ENCODE measurements at regions not wholly inside any gene's neighbourhood (a gene's known extent, or its start where the extent isn't known, plus 50 kb on each side); places are given as distances from the start of the nearest gene placed in this dataset.

GRCh38 chr4:135833529-135833928 is 1631.9 kb upstream of the PABPC4L start:
- ATAC-seq, result no peak
- no peak for DNase-seq (ENCODE audit: low spot score)

DNA sequence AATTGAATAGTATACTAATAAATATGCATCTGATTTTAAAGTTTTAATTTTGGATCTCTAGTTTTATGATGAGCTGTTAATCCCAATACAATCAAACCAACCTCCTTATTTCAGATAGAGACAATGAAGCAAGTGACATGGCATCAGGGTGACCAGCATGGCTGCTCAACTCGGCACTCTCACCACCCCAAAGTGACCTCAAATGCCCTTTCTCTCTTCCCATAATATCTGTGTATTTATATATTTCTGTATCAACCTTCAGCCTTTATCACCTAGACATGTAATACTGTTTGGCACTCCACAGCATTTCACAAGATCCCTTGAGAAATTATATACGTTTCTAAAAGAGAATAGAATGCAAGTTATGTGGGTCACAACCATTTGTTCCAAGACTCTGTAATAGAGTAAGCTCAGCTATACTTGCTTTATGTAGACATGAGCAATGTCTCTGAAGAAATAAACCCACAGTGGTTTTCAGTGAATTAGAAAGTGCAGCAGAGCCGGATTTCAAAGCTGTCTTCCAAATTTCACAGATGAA is 1623.2 kb upstream of the PABPC4L start:
- ATAC-seq (no peak), DNase-seq (ENCODE audit: low spot score) (no peak)

DNA sequence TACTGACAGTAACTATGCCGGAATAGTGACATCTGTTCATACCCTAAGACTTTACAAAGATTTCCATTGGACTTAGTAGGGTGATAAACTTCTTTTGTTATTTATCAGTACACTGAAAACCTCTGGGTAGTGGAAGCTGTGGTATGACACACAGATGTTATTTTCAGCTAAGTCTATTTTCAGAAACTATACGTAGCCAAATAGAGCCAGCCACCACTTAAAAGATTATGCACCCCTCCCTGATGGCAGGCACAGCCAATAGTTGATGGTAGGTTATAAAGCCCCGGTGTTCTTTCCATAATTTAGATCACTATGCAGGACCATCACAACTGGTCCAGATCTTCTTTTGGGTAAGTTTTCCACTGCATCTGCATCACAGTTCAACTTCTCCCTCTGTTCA is 1603.2 kb upstream of the PABPC4L start:
- no peak for ATAC-seq
- no peak for DNase-seq (ENCODE audit: low spot score)

DNA sequence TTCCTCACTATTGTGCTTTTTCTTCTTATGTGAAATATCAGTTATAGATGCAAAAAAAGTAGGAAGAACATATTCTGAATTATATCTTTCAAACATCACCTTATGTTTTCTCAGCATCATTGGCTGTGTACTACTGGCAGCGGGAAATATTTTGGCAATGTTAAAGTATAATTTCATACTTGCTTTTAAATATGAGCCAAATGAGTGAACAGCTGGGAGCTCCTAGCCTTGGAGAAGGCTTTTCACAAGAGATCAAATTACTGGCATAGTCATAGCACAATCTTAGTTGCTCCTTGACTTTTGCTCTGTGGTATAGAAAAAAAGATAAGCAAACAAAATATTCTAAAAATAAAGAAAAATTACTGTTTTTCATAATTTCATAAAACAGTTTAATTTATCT is 1575.8 kb upstream of the PABPC4L start:
- no peak for ATAC-seq
- no peak for DNase-seq (ENCODE audit: low spot score)

DNA sequence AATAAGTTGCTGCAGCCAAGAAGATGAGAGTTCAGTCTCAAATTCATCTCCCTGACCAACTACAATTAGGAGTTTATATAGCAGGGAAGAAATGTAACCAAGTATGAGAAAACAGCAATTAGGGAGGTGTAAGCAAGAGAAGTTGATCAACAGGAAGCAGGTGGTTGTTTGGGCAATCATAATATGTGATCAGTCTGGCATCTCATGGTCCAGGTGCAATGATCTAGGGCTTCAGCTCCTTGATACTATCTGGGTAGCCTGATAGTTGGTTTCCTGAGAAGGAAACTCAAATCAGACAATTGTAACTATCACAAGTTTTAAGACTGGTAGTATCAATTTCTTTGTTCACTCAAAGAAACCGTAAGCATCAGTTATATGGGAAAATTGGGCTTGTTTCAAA is 1574.3 kb upstream of the PABPC4L start:
- DNase-seq (ENCODE audit: low spot score), result no peak
- no peak for ATAC-seq

DNA sequence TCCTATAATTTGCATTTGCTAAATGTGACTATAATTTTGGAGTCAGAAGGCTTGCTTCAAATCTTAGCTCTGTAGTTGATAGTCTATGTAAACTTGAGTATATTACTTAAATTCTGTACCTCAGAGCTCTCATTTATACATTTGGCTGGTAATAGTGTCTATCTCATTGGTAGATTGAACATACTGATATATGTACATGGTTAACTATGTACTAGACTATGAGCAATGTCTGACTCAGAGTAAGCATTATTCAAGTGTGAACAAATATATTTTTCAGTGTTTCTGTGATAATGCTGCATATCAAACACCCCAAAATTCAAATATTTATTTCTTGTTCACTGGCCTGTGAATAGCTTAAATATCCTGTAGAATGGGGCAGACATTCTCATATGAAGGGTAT is 1568.9 kb upstream of the PABPC4L start:
- no peak for ATAC-seq
- DNase-seq (ENCODE audit: low spot score), result no peak

DNA sequence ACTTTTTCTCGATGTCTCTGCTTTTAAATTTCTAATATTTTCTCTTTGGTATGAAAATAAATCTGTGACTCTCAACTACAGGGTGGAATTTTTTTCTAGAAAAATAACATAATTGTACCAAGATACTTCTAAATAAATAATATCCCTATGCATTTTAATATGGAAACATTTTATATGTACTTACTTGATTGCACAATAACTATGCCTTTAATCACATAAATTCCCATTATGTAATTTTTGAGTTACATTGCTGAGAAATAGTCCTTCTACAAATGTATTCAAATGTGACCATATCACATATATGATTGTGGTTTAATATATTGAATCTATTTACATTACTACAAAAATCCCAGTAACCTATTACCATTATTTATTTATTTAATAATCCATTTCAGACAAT is 1543.3 kb upstream of the PABPC4L start:
- ATAC-seq (no peak), DNase-seq (ENCODE audit: low spot score) (no peak)

DNA sequence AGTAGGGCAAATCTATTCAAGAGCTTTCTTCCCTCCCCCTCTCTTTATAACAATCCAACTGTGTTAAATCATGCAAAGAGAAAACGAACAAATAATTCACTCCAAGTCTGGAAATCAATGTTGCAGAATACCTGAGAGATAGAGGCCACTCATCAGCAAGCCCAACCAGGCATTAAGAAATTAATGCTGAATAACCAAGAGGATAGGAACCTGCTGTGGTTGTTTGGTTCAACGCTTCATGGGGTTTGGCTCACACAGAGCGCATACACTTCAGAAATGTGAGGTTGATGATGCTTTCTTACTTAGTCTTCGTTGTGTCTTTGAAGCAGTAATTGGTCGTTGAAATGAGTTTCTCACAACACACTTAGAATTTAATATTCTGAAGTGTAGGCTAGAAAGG is 1540.0 kb upstream of the PABPC4L start:
- DNase-seq (ENCODE audit: low spot score) (no peak), ATAC-seq (no peak)

DNA sequence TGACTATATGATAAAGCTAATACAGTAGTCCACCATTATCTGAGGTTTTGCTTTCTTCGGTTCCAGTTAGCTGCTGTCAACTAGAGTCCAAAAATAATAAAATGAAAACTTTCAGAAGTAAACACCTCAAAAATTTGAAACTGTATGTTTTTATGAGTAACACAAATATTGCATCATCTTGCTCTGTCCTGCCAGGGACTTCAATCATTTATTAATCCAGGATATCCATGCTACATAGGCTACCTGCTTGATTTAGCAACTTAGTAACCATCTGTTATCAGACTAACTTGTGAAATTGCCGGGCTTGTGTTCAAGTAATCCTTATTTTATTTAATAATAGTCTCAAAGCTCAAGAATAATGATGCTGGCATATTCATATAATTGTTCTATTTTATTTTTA is 1537.8 kb upstream of the PABPC4L start:
- DNase-seq (ENCODE audit: low spot score), result no peak
- ATAC-seq, result peak; percentile 87

GRCh38 chr4:135735512-135735911 is 1533.9 kb upstream of the PABPC4L start:
- peak; percentile 69 for ATAC-seq
- no peak for DNase-seq (ENCODE audit: low spot score)

- ATAC-seq (no peak), DNase-seq (ENCODE audit: low spot score) (no peak)
Observed at GRCh38 chr4:135732448-135732847, 1530.9 kb upstream of the PABPC4L start.

DNA sequence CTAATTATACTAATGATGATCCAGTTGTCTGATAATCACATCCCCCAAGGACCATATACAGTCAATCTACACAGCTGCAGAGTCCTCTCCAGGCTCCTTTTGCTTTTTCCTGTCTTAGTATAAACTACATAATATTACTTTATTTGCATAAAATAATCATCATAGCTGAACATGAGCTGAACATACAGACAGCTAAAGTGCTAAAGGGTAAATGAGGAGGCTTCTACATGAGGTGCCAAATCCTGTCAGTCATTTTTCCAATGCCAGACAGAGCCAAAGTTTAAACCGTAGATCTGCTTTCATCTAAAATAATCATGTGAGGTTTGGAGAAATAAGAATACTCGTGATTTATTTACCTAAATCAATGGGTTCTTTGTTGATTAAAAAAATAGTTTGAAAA is 1530.1 kb upstream of the PABPC4L start:
- no peak for DNase-seq (ENCODE audit: low spot score)
- ATAC-seq, result no peak

DNA sequence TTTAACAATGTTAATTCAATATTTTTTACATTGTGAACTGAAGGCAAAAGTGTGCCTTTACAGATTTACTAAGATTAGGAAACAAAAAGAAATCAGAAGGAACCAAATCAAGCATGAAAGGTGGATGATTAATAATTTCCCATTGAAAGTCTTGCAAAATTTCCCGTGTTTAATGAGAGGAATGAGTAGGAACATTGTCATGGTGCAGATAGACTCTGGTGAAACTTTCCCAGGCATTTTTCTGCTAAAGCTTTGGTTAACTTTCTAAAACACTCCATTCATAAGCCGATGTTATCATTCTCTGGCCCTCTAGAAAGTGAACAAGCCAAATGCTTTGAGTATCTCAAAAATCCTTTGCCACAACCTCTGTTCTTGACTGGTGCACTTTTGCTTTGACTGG is 1522.8 kb upstream of the PABPC4L start:
- ATAC-seq, result no peak
- DNase-seq (ENCODE audit: low spot score), result no peak

DNA sequence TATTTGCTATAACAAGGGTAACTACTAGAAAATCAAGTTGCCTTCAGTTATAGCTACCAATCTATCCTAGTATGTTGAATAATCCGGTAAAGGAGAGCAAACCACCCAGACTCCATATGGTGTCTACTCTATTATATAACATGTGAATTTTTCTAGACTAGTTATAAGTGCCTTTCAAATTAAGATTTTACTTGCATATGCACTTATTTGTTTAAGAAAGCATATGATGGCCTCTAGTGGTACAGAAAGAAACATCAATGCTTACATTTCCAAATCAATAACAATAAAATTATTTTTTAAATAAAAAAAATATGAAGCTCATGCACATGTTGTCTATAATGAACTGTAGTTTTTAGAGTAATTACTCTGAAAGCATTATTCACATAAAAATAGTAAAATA is 1516.4 kb upstream of the PABPC4L start:
- DNase-seq (ENCODE audit: low spot score), result no peak
- no peak for ATAC-seq

DNA sequence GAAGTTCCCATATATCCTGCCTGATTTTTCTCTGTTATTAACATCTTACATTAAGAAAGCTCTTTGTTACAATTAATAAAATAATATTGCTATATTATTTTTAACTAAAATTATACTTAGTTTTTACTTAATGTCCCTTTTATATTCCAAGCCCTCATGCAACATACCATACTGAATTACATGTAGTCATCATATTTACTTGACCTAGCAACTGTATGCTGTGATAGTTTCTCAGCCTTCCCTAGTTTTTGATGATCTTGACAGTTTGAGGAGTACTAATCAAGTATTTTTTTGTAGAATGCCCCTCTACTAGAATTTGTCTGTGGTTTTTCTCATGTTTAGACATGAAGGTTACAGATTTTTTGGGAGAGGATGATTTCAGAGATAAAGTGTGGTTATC is 1503.8 kb upstream of the PABPC4L start:
- DNase-seq (ENCODE audit: low spot score) (no peak), ATAC-seq (no peak)

GRCh38 chr4:135694066-135694465 is 1492.5 kb upstream of the PABPC4L start:
- DNase-seq (ENCODE audit: low spot score), result no peak
- no peak for ATAC-seq

- ATAC-seq (no peak), DNase-seq (ENCODE audit: low spot score) (no peak)
Observed at GRCh38 chr4:135684001-135684400, 1482.4 kb upstream of the PABPC4L start.

GRCh38 chr4:135672202-135672601 is 1470.6 kb upstream of the PABPC4L start:
- ATAC-seq (no peak), DNase-seq (ENCODE audit: low spot score) (no peak)

- ATAC-seq (peak; percentile 72), DNase-seq (ENCODE audit: low spot score) (no peak)
Observed at GRCh38 chr4:135670548-135670947, 1469.0 kb upstream of the PABPC4L start.

Data from left lobe of liver (tissue), 2 donors.